NB4 (cell line): ENCODE measurements at regions not wholly inside any gene's neighbourhood (a gene's known extent, or its start where the extent isn't known, plus 50 kb on each side); places are given as distances from the start of the nearest gene placed in this dataset.
A peak's percentile ranks its signal among the peaks of the same experiment; 100 is the strongest.

Experiments
- DNase-seq: peaks from one replicate; pipeline ENCODE4 v3.0.0; 2010; ENCODE audit warnings: low read depth
- H3K4me3 ChIP-seq: one replicate; pipeline ENCODE4 v1.5.1; 2011; ENCODE audit warnings: mild to moderate bottlenecking, low read depth, low read length, moderate library complexity
- CTCF ChIP-seq: IDR thresholded peaks from one replicate; pipeline ENCODE4 v1.5.1; 2012; ENCODE audit warnings: low read depth, low read length
- MYC ChIP-seq: IDR thresholded peaks from 2 replicates; pipeline ENCODE4 v1.6.1; 2011; ENCODE audit warnings: low read depth, low read length
- POLR2A ChIP-seq: IDR thresholded peaks from 2 replicates; pipeline ENCODE4 v1.6.1; 2011; ENCODE audit warnings: mild to moderate bottlenecking; ENCODE audit not compliant: insufficient read length; ENCODE audit errors: extremely low read depth
- TF ChIP-seq, protein P1 (sequence below): IDR thresholded peaks from 2 replicates; pipeline ENCODE4 v1.6.1; 2011; ENCODE audit warnings: low read depth, low read length

DNA sequence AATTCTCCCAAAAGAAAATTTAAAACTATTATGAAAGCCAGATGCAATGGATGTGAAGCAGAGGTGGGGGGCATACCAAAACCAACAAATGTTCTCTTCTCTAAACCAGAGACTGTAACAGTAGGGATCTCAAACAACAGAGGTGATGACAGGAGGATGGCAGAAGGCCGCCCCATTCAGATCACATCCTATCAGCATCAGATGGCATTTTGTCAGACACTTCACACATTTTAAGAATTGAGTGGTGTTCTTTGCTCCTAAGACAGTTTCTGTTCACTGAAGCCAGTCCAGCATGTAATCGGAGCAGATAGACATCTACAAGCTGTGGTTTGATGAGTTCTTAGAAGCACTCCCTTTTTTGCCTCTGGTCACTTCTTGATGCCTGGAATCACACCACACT, 59.6 kb upstream of the SRRM4 start:
- DNase-seq = no peak
- no peak overlapping the region for H3K4me3 ChIP-seq
- no peak for TF ChIP-seq CTCF
- TF ChIP-seq, protein P1, sequence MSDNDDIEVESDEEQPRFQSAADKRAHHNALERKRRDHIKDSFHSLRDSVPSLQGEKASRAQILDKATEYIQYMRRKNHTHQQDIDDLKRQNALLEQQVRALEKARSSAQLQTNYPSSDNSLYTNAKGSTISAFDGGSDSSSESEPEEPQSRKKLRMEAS = no peak
- TF ChIP-seq POLR2A = no peak
- TF ChIP-seq MYC = no peak

- no peak for TF ChIP-seq MYC
- TF ChIP-seq, protein P1 = no peak
- TF ChIP-seq POLR2A = no peak
- no peak for TF ChIP-seq CTCF
- DNase-seq = peak; percentile 30
- no peak overlapping the region for H3K4me3 ChIP-seq
Measured at GRCh38 chr12:118922405-118922804, 58.9 kb upstream of the SRRM4 start.

- no peak overlapping the region for H3K4me3 ChIP-seq
- peak; percentile 31 for DNase-seq
- TF ChIP-seq, protein P1 = no peak
- TF ChIP-seq POLR2A (no peak), CTCF (no peak)
Measured at GRCh38 chr12:118925407-118925806, 55.9 kb upstream of the SRRM4 start.

GRCh38 chr12:118925826-118926225, 55.5 kb upstream of the SRRM4 start:
- DNase-seq = no peak
- TF ChIP-seq MYC (no peak), POLR2A (no peak), CTCF (no peak)
- TF ChIP-seq, protein P1 = no peak

More at GRCh38 chr12:118925826-118926225, 55.5 kb upstream of the SRRM4 start:
- no peak overlapping the region for H3K4me3 ChIP-seq
